ENCODE measurements at regions not wholly inside any gene's neighbourhood (a gene's known extent, or its start where the extent isn't known, plus 50 kb on each side); places are given as distances from the start of the nearest gene placed in this dataset.

GRCh38 chr4:41394481-41394894, 137.8 kb downstream of the UCHL1 start:
- Mint-ChIP-seq H3K9me3 (no peaks in the 10 kb centered on the region), H3K36me3 (no peaks in the 10 kb centered on the region), H3K27me3 (peaks cover 4% of the 10 kb centered on the region), H3K4me1 (no peaks in the 10 kb centered on the region), H3K27ac (no peak overlapping the region), H3K4me3 (no peak overlapping the region)
- DNase-seq, result no peak

- H3K27ac Mint-ChIP-seq, result no peak overlapping the region
- no peaks in the 10 kb centered on the region for H3K9me3 Mint-ChIP-seq
- no peak overlapping the region for H3K4me3 Mint-ChIP-seq
- peaks cover 4% of the 10 kb centered on the region for H3K27me3 Mint-ChIP-seq
- H3K36me3 Mint-ChIP-seq, result no peaks in the 10 kb centered on the region
- H3K4me1 Mint-ChIP-seq, result no peaks in the 10 kb centered on the region
- DNase-seq, result no peak
Observed at GRCh38 chr4:41396214-41396613, 139.5 kb downstream of the UCHL1 start.

- Mint-ChIP-seq H3K4me3 (no peak overlapping the region), H3K4me1 (no peaks in the 10 kb centered on the region), H3K27me3 (peaks cover 4% of the 10 kb centered on the region), H3K9me3 (no peaks in the 10 kb centered on the region), H3K27ac (no peak overlapping the region), H3K36me3 (no peaks in the 10 kb centered on the region)
- DNase-seq, result no peak
Observed at GRCh38 chr4:41396869-41397268, 140.1 kb downstream of the UCHL1 start.

GRCh38 chr4:41399231-41399630, 138.7 kb upstream of the LIMCH1 start:
- no peak overlapping the region for H3K27ac Mint-ChIP-seq
- H3K4me1 Mint-ChIP-seq, result no peaks in the 10 kb centered on the region
- DNase-seq, result no peak
- H3K9me3 Mint-ChIP-seq, result no peaks in the 10 kb centered on the region
- no peaks in the 10 kb centered on the region for H3K36me3 Mint-ChIP-seq
- H3K4me3 Mint-ChIP-seq, result no peak overlapping the region
- H3K27me3 Mint-ChIP-seq, result peaks cover 4% of the 10 kb centered on the region

- Mint-ChIP-seq H3K9me3 (no peaks in the 10 kb centered on the region), H3K27ac (no peak overlapping the region), H3K4me1 (no peaks in the 10 kb centered on the region), H3K36me3 (no peaks in the 10 kb centered on the region), H3K27me3 (peaks cover 4% of the 10 kb centered on the region), H3K4me3 (no peak overlapping the region)
- no peak for DNase-seq
Observed at GRCh38 chr4:41400296-41400695, 137.7 kb upstream of the LIMCH1 start.

GRCh38 chr4:41405464-41406112, 132.4 kb upstream of the LIMCH1 start:
- Mint-ChIP-seq H3K36me3 (no peaks in the 10 kb centered on the region), H3K27ac (no peak overlapping the region), H3K27me3 (peaks cover under 1% of the 10 kb centered on the region), H3K9me3 (no peaks in the 10 kb centered on the region), H3K4me3 (no peak overlapping the region), H3K4me1 (no peaks in the 10 kb centered on the region)
- DNase-seq, result no peak

GRCh38 chr4:41406113-41406516, 131.8 kb upstream of the LIMCH1 start:
- Mint-ChIP-seq H3K27me3 (peaks cover 4% of the 10 kb centered on the region), H3K4me3 (no peak overlapping the region), H3K9me3 (no peaks in the 10 kb centered on the region)

GRCh38 chr4:41408150-41408549, 129.8 kb upstream of the LIMCH1 start:
- peaks cover 4% of the 10 kb centered on the region for H3K27me3 Mint-ChIP-seq
- DNase-seq, result no peak

More at GRCh38 chr4:41406113-41406516, 131.8 kb upstream of the LIMCH1 start:
- Mint-ChIP-seq H3K27ac (no peak overlapping the region), H3K4me1 (no peaks in the 10 kb centered on the region), H3K36me3 (no peaks in the 10 kb centered on the region)
- no peak for DNase-seq

GRCh38 chr4:41408859-41409593, 128.9 kb upstream of the LIMCH1 start:
- Mint-ChIP-seq H3K36me3 (no peaks in the 10 kb centered on the region), H3K27ac (no peak overlapping the region), H3K27me3 (peaks cover 8% of the 10 kb centered on the region), H3K9me3 (no peaks in the 10 kb centered on the region), H3K4me1 (no peaks in the 10 kb centered on the region), H3K4me3 (no peak overlapping the region)
- DNase-seq, result no peak

More at GRCh38 chr4:41408150-41408549, 129.8 kb upstream of the LIMCH1 start:
- no peaks in the 10 kb centered on the region for H3K9me3 Mint-ChIP-seq
- no peak overlapping the region for H3K27ac Mint-ChIP-seq
- H3K36me3 Mint-ChIP-seq, result no peaks in the 10 kb centered on the region
- H3K4me3 Mint-ChIP-seq, result no peak overlapping the region
- no peaks in the 10 kb centered on the region for H3K4me1 Mint-ChIP-seq

GRCh38 chr4:41409594-41409895, 128.4 kb upstream of the LIMCH1 start:
- Mint-ChIP-seq H3K4me1 (no peaks in the 10 kb centered on the region), H3K27me3 (peaks cover 8% of the 10 kb centered on the region), H3K9me3 (no peaks in the 10 kb centered on the region), H3K4me3 (no peak overlapping the region), H3K27ac (no peak overlapping the region), H3K36me3 (no peaks in the 10 kb centered on the region)
- DNase-seq, result no peak

- Mint-ChIP-seq H3K4me3 (no peak overlapping the region), H3K4me1 (no peaks in the 10 kb centered on the region), H3K9me3 (no peaks in the 10 kb centered on the region), H3K27me3 (peaks cover 8% of the 10 kb centered on the region), H3K36me3 (no peaks in the 10 kb centered on the region), H3K27ac (no peak overlapping the region)
- no peak for DNase-seq
Observed at GRCh38 chr4:41410049-41410448, 127.9 kb upstream of the LIMCH1 start.

- Mint-ChIP-seq H3K27ac (no peak overlapping the region), H3K27me3 (peaks cover 8% of the 10 kb centered on the region), H3K4me3 (no peak overlapping the region), H3K4me1 (no peaks in the 10 kb centered on the region), H3K9me3 (no peaks in the 10 kb centered on the region), H3K36me3 (no peaks in the 10 kb centered on the region)
- no peak for DNase-seq
Observed at GRCh38 chr4:41413670-41414411, 124.1 kb upstream of the LIMCH1 start.

- DNase-seq, result no peak
- Mint-ChIP-seq H3K9me3 (no peaks in the 10 kb centered on the region), H3K27me3 (peaks cover 8% of the 10 kb centered on the region), H3K4me1 (no peaks in the 10 kb centered on the region), H3K27ac (no peak overlapping the region), H3K4me3 (no peak overlapping the region), H3K36me3 (no peaks in the 10 kb centered on the region)
Observed at GRCh38 chr4:41414412-41414779, 123.6 kb upstream of the LIMCH1 start.

GRCh38 chr4:41418444-41418843, 119.5 kb upstream of the LIMCH1 start:
- H3K4me3 Mint-ChIP-seq, result no peak overlapping the region
- H3K36me3 Mint-ChIP-seq, result no peaks in the 10 kb centered on the region
- DNase-seq, result no peak
- H3K9me3 Mint-ChIP-seq, result no peaks in the 10 kb centered on the region
- no peaks in the 10 kb centered on the region for H3K4me1 Mint-ChIP-seq
- H3K27ac Mint-ChIP-seq, result no peak overlapping the region
- H3K27me3 Mint-ChIP-seq, result peaks cover 6% of the 10 kb centered on the region

- no peaks in the 10 kb centered on the region for H3K4me1 Mint-ChIP-seq
- H3K4me3 Mint-ChIP-seq, result no peak overlapping the region
- H3K27ac Mint-ChIP-seq, result no peak overlapping the region
- no peak for DNase-seq
- H3K36me3 Mint-ChIP-seq, result no peaks in the 10 kb centered on the region
- peaks cover 4% of the 10 kb centered on the region for H3K27me3 Mint-ChIP-seq
- H3K9me3 Mint-ChIP-seq, result no peaks in the 10 kb centered on the region
Observed at GRCh38 chr4:41420541-41420940, 117.4 kb upstream of the LIMCH1 start.

Measured in activated naive CD8-positive, alpha-beta T cell treated with anti-CD3 and anti-CD28 coated beads for 36 hours (primary cell).